ENCODE measurements at regions not wholly inside any gene's neighbourhood (a gene's known extent, or its start where the extent isn't known, plus 50 kb on each side); places are given as distances from the start of the nearest gene placed in this dataset.

- TF ChIP-seq, protein P1, sequence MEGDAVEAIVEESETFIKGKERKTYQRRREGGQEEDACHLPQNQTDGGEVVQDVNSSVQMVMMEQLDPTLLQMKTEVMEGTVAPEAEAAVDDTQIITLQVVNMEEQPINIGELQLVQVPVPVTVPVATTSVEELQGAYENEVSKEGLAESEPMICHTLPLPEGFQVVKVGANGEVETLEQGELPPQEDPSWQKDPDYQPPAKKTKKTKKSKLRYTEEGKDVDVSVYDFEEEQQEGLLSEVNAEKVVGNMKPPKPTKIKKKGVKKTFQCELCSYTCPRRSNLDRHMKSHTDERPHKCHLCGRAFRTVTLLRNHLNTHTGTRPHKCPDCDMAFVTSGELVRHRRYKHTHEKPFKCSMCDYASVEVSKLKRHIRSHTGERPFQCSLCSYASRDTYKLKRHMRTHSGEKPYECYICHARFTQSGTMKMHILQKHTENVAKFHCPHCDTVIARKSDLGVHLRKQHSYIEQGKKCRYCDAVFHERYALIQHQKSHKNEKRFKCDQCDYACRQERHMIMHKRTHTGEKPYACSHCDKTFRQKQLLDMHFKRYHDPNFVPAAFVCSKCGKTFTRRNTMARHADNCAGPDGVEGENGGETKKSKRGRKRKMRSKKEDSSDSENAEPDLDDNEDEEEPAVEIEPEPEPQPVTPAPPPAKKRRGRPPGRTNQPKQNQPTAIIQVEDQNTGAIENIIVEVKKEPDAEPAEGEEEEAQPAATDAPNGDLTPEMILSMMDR (IDR thresholded peaks at IDR 0.05 in 8 of 11, conservative IDR thresholded peaks at IDR 0.05 in 3 of 11) = no peak
- TF ChIP-seq POLR2A (IDR thresholded peaks at IDR 0.05) = no peak
Measured at GRCh38 chr11:104476898-104477297, 313.0 kb upstream of the PDGFD start.
